IPS-18a (cell line): ENCODE measurements at regions not wholly inside any gene's neighbourhood (a gene's known extent, or its start where the extent isn't known, plus 50 kb on each side); places are given as distances from the start of the nearest gene placed in this dataset.
"Not testable (repeated sequence)": the region's sequence is repeated elsewhere in the genome, so short reads cannot be mapped to it uniquely, and the experiment has no call there.

Experiments used
- H3K27ac ChIP-seq: one replicate; pipeline ENCODE4 v1.5.1; 2013; ENCODE audit warnings: low read length
- H3K27me3 ChIP-seq: one replicate; pipeline ENCODE4 v1.6.1; 2013; ENCODE audit warnings: mild to moderate bottlenecking, low read length; ENCODE audit not compliant: control insufficient read depth, insufficient read depth
- H3K36me3 ChIP-seq: one replicate; pipeline ENCODE4 v1.6.1; 2013; ENCODE audit warnings: low read depth, low read length; ENCODE audit not compliant: control insufficient read depth
- H3K4me1 ChIP-seq: one replicate; pipeline ENCODE4 v1.6.1; 2013; ENCODE audit warnings: low read depth, low read length; ENCODE audit not compliant: control insufficient read depth
- H3K4me3 ChIP-seq: one replicate; pipeline ENCODE4 v1.5.1; 2013; ENCODE audit warnings: low read length
- H3K9ac ChIP-seq: one replicate; pipeline ENCODE4 v1.6.1; 2013; ENCODE audit warnings: mild to moderate bottlenecking, low read length, moderate library complexity
- H3K9me3 ChIP-seq: one replicate; pipeline ENCODE4 v1.6.1; 2013; ENCODE audit warnings: low read depth, low read length; ENCODE audit not compliant: control insufficient read depth

- not testable (repeated sequence) for H3K4me1 ChIP-seq, H3K27ac ChIP-seq, H3K9ac ChIP-seq, H3K4me3 ChIP-seq, H3K36me3 ChIP-seq, H3K9me3 ChIP-seq, H3K27me3 ChIP-seq
Observed at GRCh38 chr19:34095411-34095810, 76.9 kb upstream of the LSM14A start.

GRCh38 chr19:34096020-34096915, 76.0 kb upstream of the LSM14A start:
- no peaks in the 10 kb centered on the region for H3K36me3 ChIP-seq
- H3K4me1 ChIP-seq, result peaks cover 7% of the 10 kb centered on the region
- peak overlapping the region; percentile 57 for H3K4me3 ChIP-seq
- no peaks in the 10 kb centered on the region for H3K9me3 ChIP-seq
- H3K27ac ChIP-seq, result no peak overlapping the region
- H3K27me3 ChIP-seq, result no peaks in the 10 kb centered on the region
- no peak overlapping the region for H3K9ac ChIP-seq

- Histone ChIP-seq H3K27me3 (no peaks in the 10 kb centered on the region), H3K36me3 (no peaks in the 10 kb centered on the region), H3K9me3 (no peaks in the 10 kb centered on the region), H3K27ac (no peak overlapping the region), H3K4me1 (no peaks in the 10 kb centered on the region), H3K4me3 (no peak overlapping the region), H3K9ac (no peak overlapping the region)
Observed at GRCh38 chr19:34104096-34104495, 68.2 kb upstream of the LSM14A start.

DNA sequence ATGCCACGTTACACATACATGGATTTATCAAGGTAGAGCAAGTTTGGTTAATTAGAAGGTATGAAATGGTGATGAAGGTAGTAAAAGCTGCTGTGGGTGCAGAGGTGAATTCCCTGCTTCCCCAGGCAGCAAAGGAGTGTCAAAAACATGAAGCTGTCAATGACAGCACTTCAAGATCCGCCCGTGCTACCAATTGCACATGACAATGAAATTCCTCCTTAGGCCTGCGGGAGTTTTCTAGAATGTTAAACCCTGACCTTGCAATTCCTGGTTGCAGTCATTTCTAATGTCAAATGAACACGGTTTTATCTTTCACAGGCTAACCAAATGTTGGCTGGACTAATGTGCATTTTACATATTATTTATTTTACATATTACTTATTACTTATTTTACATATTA, 67.7 kb upstream of the LSM14A start:
- Histone ChIP-seq H3K4me1 (no peaks in the 10 kb centered on the region), H3K4me3 (no peak overlapping the region), H3K27me3 (no peaks in the 10 kb centered on the region), H3K36me3 (no peaks in the 10 kb centered on the region), H3K27ac (no peak overlapping the region), H3K9ac (no peak overlapping the region), H3K9me3 (no peaks in the 10 kb centered on the region)

GRCh38 chr19:34109596-34109995, 62.7 kb upstream of the LSM14A start:
- Histone ChIP-seq H3K4me1 (no peaks in the 10 kb centered on the region), H3K4me3 (no peak overlapping the region)

GRCh38 chr19:34118879-34119748, 53.2 kb upstream of the LSM14A start:
- H3K9me3 ChIP-seq, result no peaks in the 10 kb centered on the region
- no peak overlapping the region for H3K9ac ChIP-seq
- H3K27me3 ChIP-seq, result no peaks in the 10 kb centered on the region
- H3K4me1 ChIP-seq, result no peaks in the 10 kb centered on the region
- H3K36me3 ChIP-seq, result no peaks in the 10 kb centered on the region
- H3K4me3 ChIP-seq, result no peak overlapping the region
- no peak overlapping the region for H3K27ac ChIP-seq

More at GRCh38 chr19:34109596-34109995, 62.7 kb upstream of the LSM14A start:
- Histone ChIP-seq H3K27ac (no peak overlapping the region), H3K9ac (no peak overlapping the region), H3K36me3 (no peaks in the 10 kb centered on the region), H3K27me3 (no peaks in the 10 kb centered on the region), H3K9me3 (no peaks in the 10 kb centered on the region)

DNA sequence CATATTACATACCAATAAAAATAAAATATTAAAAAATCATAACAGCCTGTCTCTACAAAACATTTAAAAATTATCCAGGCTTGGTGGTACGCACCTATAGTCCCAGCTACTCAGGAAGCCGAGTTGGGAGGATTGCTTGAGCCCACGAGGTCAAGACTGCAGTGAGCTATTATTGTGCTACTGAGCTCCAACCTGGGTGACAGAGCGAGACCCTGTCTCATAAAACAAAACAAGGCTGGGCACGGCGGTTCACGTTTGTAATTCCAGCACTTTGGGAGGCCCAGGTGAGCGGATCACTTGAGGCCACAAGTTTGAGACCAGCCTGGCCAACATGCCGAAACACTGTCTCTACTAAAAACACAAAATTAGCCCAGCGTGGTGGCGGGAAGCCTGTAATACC, 52.2 kb upstream of the LSM14A start:
- Histone ChIP-seq H3K36me3 (no peaks in the 10 kb centered on the region), H3K27ac (no peak overlapping the region), H3K4me1 (peaks cover 7% of the 10 kb centered on the region), H3K9me3 (no peaks in the 10 kb centered on the region), H3K9ac (no peak overlapping the region), H3K27me3 (no peaks in the 10 kb centered on the region), H3K4me3 (no peak overlapping the region)

- Histone ChIP-seq H3K27me3 (no peaks in the 10 kb centered on the region), H3K27ac (no peak overlapping the region), H3K36me3 (no peaks in the 10 kb centered on the region), H3K4me3 (no peak overlapping the region), H3K9me3 (no peaks in the 10 kb centered on the region), H3K4me1 (peaks cover 7% of the 10 kb centered on the region), H3K9ac (no peak overlapping the region)
Observed at GRCh38 chr19:34120846-34121639, 51.3 kb upstream of the LSM14A start.
